ENCODE measurements at regions not wholly inside any gene's neighbourhood (a gene's known extent, or its start where the extent isn't known, plus 50 kb on each side); places are given as distances from the start of the nearest gene placed in this dataset.

DNA sequence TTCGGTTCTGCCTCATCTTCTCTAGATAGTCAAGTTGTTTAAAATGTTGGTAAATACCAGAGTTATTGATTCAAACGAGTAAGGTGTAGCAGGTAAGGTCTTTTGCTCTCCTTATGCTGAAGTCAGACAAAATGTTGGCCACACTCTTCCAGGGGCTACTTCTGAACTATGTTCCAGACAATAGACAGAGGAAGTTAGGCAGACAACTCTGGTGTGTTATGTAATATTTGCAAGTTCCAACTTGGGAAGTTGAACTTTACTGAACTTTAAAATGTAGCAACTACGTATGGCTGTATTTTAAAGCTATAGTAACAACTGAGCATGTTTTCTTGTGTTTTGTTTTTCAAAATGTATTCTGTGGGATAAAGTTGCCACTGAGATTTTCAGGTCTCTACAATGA, 125.7 kb upstream of the NEBL start:
- Histone ChIP-seq H3K36me3 (ENCODE audit: control insufficient read depth, insufficient read depth, low read length) (peaks cover 11% of the 10 kb centered on the region), H3K4me3 (ENCODE audit: low read length) (no peak overlapping the region), H3K27me3 (ENCODE audit: control insufficient read depth, insufficient read depth, low read length, poor library complexity, severe bottlenecking) (no peaks in the 10 kb centered on the region), H3K4me1 (ENCODE audit: control insufficient read depth, insufficient read depth, low read length) (no peaks in the 10 kb centered on the region), H3K9ac (ENCODE audit: extremely low read depth, low read length, poor library complexity, severe bottlenecking) (no peak overlapping the region), H3K9me3 (ENCODE audit: control insufficient read depth, low read length) (no peaks in the 10 kb centered on the region), H3K27ac (ENCODE audit: low read depth, low read length) (no peak overlapping the region)
- H3K4me1 Mint-ChIP-seq: peaks cover 6% of the 10 kb centered on the region
- no peak overlapping the region for H3K27ac Mint-ChIP-seq
- no peaks in the 10 kb centered on the region for H3K9me3 Mint-ChIP-seq
- DNase-seq: no peak
- no peak overlapping the region for H3K4me3 Mint-ChIP-seq
- peaks cover 15% of the 10 kb centered on the region for H3K36me3 Mint-ChIP-seq (ENCODE audit: low read depth)
- 94% methylated on average over 2 to 3 of the region's 3 CpGs for WGBS, 2 experiments (ENCODE audit: insufficient coverage in 1 of 2, insufficient read length in 1 of 2)
- H3K27me3 Mint-ChIP-seq (ENCODE audit: insufficient read depth): no peaks in the 10 kb centered on the region
- TF ChIP-seq, protein P1, sequence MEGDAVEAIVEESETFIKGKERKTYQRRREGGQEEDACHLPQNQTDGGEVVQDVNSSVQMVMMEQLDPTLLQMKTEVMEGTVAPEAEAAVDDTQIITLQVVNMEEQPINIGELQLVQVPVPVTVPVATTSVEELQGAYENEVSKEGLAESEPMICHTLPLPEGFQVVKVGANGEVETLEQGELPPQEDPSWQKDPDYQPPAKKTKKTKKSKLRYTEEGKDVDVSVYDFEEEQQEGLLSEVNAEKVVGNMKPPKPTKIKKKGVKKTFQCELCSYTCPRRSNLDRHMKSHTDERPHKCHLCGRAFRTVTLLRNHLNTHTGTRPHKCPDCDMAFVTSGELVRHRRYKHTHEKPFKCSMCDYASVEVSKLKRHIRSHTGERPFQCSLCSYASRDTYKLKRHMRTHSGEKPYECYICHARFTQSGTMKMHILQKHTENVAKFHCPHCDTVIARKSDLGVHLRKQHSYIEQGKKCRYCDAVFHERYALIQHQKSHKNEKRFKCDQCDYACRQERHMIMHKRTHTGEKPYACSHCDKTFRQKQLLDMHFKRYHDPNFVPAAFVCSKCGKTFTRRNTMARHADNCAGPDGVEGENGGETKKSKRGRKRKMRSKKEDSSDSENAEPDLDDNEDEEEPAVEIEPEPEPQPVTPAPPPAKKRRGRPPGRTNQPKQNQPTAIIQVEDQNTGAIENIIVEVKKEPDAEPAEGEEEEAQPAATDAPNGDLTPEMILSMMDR (conservative IDR thresholded peaks at IDR 0.05): no peak

DNA sequence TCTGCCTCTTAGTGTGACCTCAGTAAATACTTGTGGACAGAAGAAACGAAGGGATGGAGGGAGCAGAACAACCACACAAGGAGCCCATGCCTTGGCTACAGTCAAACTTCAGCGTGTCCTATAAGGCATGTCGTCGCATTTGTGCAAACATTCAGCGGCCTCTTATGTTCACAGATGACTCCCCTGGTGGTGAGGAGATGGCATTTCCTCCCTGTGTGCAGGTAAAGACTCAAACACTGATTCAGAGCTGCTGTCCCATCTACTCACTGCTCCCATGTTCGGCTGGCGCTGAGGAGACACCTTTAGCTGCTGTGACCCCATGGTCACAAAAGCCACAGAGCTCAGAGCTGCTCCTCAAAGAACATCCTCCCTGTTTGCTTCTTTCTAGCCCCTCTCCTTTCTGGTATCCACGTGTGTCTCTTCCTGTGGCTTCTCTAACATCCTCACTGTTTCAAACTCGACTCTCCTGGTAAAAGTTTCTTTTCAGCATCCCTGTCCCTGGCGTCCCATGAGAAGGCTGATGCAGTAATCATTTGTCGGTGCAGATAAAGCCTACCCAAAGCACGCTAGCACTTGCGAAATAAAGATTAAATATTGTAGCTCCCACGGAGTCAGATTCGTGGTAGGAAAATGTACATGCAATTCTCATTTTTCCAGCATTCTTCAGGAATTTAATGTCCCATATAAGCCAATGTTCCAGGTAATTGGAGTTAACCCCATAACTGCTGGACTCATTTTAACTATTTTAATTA, 124.9 kb upstream of the NEBL start:
- peaks cover 11% of the 10 kb centered on the region for H3K36me3 ChIP-seq (ENCODE audit: control insufficient read depth, insufficient read depth, low read length)
- no peak overlapping the region for H3K4me3 Mint-ChIP-seq
- no peak overlapping the region for H3K4me3 ChIP-seq (ENCODE audit: low read length)
- peak; percentile 60 for DNase-seq
- no peak overlapping the region for H3K27ac ChIP-seq (ENCODE audit: low read depth, low read length)
- H3K9me3 Mint-ChIP-seq: no peaks in the 10 kb centered on the region
- 95 to 96% methylated on average over 14 to 15 of the region's 15 CpGs for WGBS, 2 experiments (ENCODE audit: insufficient coverage in 1 of 2, insufficient read length in 1 of 2)
- H3K4me1 ChIP-seq (ENCODE audit: control insufficient read depth, insufficient read depth, low read length): no peaks in the 10 kb centered on the region
- H3K36me3 Mint-ChIP-seq (ENCODE audit: low read depth): peaks cover 15% of the 10 kb centered on the region
- H3K27me3 ChIP-seq (ENCODE audit: control insufficient read depth, insufficient read depth, low read length, poor library complexity, severe bottlenecking): no peaks in the 10 kb centered on the region
- H3K9ac ChIP-seq (ENCODE audit: extremely low read depth, low read length, poor library complexity, severe bottlenecking): no peak overlapping the region
- TF ChIP-seq, protein P1 (conservative IDR thresholded peaks at IDR 0.05): peak; percentile 72
- H3K27me3 Mint-ChIP-seq (ENCODE audit: insufficient read depth): no peaks in the 10 kb centered on the region
- no peak overlapping the region for H3K27ac Mint-ChIP-seq
- H3K4me1 Mint-ChIP-seq: peaks cover 6% of the 10 kb centered on the region
- H3K9me3 ChIP-seq (ENCODE audit: control insufficient read depth, low read length): no peaks in the 10 kb centered on the region

DNA sequence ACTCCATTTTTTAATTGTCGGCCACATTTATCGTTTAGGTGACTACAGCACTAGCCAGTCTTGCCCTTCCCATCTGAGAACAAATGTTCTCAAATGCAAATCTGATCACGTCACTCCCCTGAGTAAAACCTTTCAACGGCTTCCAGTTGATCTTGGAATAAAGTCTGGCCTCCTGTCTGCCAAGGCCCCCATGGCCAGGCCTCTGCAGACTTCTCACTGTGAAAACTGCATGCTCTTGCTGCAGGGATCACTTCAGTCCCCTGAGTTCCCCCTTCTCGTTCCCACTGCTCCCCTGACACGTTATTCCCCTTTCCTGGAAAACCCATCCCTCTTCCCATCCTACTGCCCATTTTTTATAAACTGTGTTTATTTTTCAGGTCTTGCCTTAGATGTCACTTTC, 124.1 kb upstream of the NEBL start:
- Mint-ChIP-seq H3K36me3 (ENCODE audit: low read depth) (peaks cover 17% of the 10 kb centered on the region), H3K27me3 (ENCODE audit: insufficient read depth) (no peaks in the 10 kb centered on the region), H3K4me3 (no peak overlapping the region), H3K9me3 (no peaks in the 10 kb centered on the region), H3K4me1 (peaks cover 6% of the 10 kb centered on the region), H3K27ac (no peak overlapping the region)
- no peaks in the 10 kb centered on the region for H3K27me3 ChIP-seq (ENCODE audit: control insufficient read depth, insufficient read depth, low read length, poor library complexity, severe bottlenecking)
- no peak for DNase-seq
- H3K4me3 ChIP-seq (ENCODE audit: low read length): no peak overlapping the region
- TF ChIP-seq, protein P1 (conservative IDR thresholded peaks at IDR 0.05): no peak
- H3K4me1 ChIP-seq (ENCODE audit: control insufficient read depth, insufficient read depth, low read length): no peaks in the 10 kb centered on the region
- 90 to 98% methylated on average over 4 to 6 of the region's 6 CpGs for WGBS, 2 experiments (ENCODE audit: insufficient coverage in 1 of 2, insufficient read length in 1 of 2)
- no peak overlapping the region for H3K9ac ChIP-seq (ENCODE audit: extremely low read depth, low read length, poor library complexity, severe bottlenecking)
- H3K36me3 ChIP-seq (ENCODE audit: control insufficient read depth, insufficient read depth, low read length): peaks cover 11% of the 10 kb centered on the region
- H3K9me3 ChIP-seq (ENCODE audit: control insufficient read depth, low read length): no peaks in the 10 kb centered on the region
- no peak overlapping the region for H3K27ac ChIP-seq (ENCODE audit: low read depth, low read length)

All from endodermal cell (in vitro differentiated cells).